ENCODE measurements at regions not wholly inside any gene's neighbourhood (a gene's known extent, or its start where the extent isn't known, plus 50 kb on each side); places are given as distances from the start of the nearest gene placed in this dataset.

DNA sequence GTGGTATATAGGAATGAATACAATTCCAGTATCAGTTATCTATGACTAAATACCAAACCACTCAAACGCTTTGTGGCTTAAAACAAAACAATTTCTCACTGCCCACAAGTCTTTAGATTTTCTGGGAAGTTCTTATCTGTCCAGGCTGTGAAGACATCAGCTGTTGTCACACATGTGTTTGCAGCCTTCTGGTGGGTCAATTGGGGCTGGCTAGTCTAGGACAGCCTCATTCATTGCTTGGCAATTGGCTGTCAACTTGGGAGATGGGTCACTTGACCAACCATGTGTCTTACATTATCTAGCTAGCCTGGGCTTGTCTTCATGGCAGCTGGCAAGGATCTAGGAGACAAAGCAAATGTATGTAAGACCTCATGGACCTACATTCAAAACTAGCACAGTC lies 53.8 kb upstream of the PAPPA start:
- H3K27ac ChIP-seq (ENCODE audit: low read length) = no peak overlapping the region
- no peaks in the 10 kb centered on the region for H3K27me3 ChIP-seq (ENCODE audit: insufficient read depth, low read length, poor library complexity)
- no peak for DNase-seq
- no peaks in the 10 kb centered on the region for H3K9me3 ChIP-seq (ENCODE audit: insufficient read depth, low read length, severe bottlenecking)
- H3K36me3 ChIP-seq (ENCODE audit: insufficient read depth, low read length) = no peaks in the 10 kb centered on the region
- TF ChIP-seq, protein P1, sequence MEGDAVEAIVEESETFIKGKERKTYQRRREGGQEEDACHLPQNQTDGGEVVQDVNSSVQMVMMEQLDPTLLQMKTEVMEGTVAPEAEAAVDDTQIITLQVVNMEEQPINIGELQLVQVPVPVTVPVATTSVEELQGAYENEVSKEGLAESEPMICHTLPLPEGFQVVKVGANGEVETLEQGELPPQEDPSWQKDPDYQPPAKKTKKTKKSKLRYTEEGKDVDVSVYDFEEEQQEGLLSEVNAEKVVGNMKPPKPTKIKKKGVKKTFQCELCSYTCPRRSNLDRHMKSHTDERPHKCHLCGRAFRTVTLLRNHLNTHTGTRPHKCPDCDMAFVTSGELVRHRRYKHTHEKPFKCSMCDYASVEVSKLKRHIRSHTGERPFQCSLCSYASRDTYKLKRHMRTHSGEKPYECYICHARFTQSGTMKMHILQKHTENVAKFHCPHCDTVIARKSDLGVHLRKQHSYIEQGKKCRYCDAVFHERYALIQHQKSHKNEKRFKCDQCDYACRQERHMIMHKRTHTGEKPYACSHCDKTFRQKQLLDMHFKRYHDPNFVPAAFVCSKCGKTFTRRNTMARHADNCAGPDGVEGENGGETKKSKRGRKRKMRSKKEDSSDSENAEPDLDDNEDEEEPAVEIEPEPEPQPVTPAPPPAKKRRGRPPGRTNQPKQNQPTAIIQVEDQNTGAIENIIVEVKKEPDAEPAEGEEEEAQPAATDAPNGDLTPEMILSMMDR (IDR thresholded peaks at IDR 0.05; ENCODE audit: borderline replicate concordance, extremely low read depth, low read length, poor library complexity, severe bottlenecking) = no peak
- no peak for TF ChIP-seq EZH2 (IDR thresholded peaks at IDR 0.05; ENCODE audit: borderline replicate concordance, low read depth, low read length, severe bottlenecking)
- no peak for ATAC-seq (ENCODE audit: insufficient read depth, low read depth)
- H3K4me1 ChIP-seq (ENCODE audit: insufficient read depth, low read length) = no peaks in the 10 kb centered on the region
- no peak overlapping the region for H3K9ac ChIP-seq (ENCODE audit: low read depth, low read length)
- H3K4me2 ChIP-seq (ENCODE audit: insufficient read depth, low read length) = no peak overlapping the region
- no peak overlapping the region for H2AFZ ChIP-seq (ENCODE audit: low read depth, low read length)
- H3K79me2 ChIP-seq (ENCODE audit: insufficient read depth, low read length) = no peaks in the 10 kb centered on the region
- no peaks in the 10 kb centered on the region for H4K20me1 ChIP-seq (ENCODE audit: insufficient read depth, low read length)
- H3K4me3 ChIP-seq (ENCODE audit: low read depth in 1 of 2, low read length in 2 of 2) = no peak overlapping the region

DNA sequence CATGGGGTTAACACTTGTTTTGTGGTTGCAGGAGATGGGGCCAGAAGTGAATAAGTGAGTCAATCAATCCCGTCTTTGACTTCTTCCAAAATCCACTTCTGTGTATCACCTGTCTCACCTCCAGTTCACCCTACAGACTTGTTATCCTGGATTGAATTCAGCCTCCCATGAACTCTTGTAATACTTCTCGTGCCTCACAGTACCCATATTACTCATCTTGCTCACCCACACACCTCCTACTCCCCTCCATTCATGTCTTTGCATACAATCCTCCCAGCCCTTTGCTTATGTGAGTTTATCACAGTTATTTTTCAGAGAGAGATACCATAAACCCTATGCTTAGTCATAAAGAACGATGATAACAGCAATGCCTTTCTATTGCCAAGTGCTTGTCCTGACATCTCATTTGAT lies 52.9 kb upstream of the PAPPA start:
- no peak for ATAC-seq (ENCODE audit: insufficient read depth, low read depth)
- Histone ChIP-seq H4K20me1 (ENCODE audit: insufficient read depth, low read length) (no peaks in the 10 kb centered on the region), H3K4me2 (ENCODE audit: insufficient read depth, low read length) (no peak overlapping the region), H3K9me3 (ENCODE audit: insufficient read depth, low read length, severe bottlenecking) (no peaks in the 10 kb centered on the region), H3K36me3 (ENCODE audit: insufficient read depth, low read length) (no peaks in the 10 kb centered on the region), H3K27ac (ENCODE audit: low read length) (no peak overlapping the region), H2AFZ (ENCODE audit: low read depth, low read length) (no peak overlapping the region), H3K27me3 (ENCODE audit: insufficient read depth, low read length, poor library complexity) (no peaks in the 10 kb centered on the region), H3K4me1 (ENCODE audit: insufficient read depth, low read length) (no peaks in the 10 kb centered on the region), H3K79me2 (ENCODE audit: insufficient read depth, low read length) (no peaks in the 10 kb centered on the region), H3K9ac (ENCODE audit: low read depth, low read length) (no peak overlapping the region), H3K4me3 (ENCODE audit: low read depth in 1 of 2, low read length in 2 of 2) (no peak overlapping the region)
- DNase-seq = no peak
- no peak for TF ChIP-seq EZH2 (IDR thresholded peaks at IDR 0.05; ENCODE audit: borderline replicate concordance, low read depth, low read length, severe bottlenecking)
- TF ChIP-seq, protein P1 (IDR thresholded peaks at IDR 0.05; ENCODE audit: borderline replicate concordance, extremely low read depth, low read length, poor library complexity, severe bottlenecking) = no peak

DNA sequence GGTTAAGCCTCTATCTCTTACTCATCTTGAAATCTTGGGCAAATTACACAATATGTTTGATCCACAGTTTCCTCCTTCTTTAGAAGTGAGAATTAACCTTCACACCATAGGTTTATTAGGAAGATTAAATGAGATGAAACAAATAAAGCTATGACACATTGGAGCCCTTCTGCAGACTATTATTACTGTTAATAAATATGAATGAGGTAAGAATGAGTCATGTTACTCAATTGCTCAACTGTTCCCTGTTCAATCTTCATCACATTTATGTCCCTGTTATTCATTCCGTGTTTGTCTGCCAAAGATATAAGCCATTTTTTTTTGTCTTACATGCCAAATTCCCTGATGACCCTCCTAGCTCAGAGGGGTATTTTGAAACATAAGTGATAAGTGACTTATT lies 52.1 kb upstream of the PAPPA start:
- no peak overlapping the region for H3K9ac ChIP-seq (ENCODE audit: low read depth, low read length)
- H3K27me3 ChIP-seq (ENCODE audit: insufficient read depth, low read length, poor library complexity) = no peaks in the 10 kb centered on the region
- H3K79me2 ChIP-seq (ENCODE audit: insufficient read depth, low read length) = no peaks in the 10 kb centered on the region
- no peaks in the 10 kb centered on the region for H4K20me1 ChIP-seq (ENCODE audit: insufficient read depth, low read length)
- no peak overlapping the region for H3K4me2 ChIP-seq (ENCODE audit: insufficient read depth, low read length)
- H2AFZ ChIP-seq (ENCODE audit: low read depth, low read length) = no peak overlapping the region
- no peak for DNase-seq
- ATAC-seq (ENCODE audit: insufficient read depth, low read depth) = no peak
- TF ChIP-seq, protein P1 (IDR thresholded peaks at IDR 0.05; ENCODE audit: borderline replicate concordance, extremely low read depth, low read length, poor library complexity, severe bottlenecking) = no peak
- no peak for TF ChIP-seq EZH2 (IDR thresholded peaks at IDR 0.05; ENCODE audit: borderline replicate concordance, low read depth, low read length, severe bottlenecking)
- no peaks in the 10 kb centered on the region for H3K36me3 ChIP-seq (ENCODE audit: insufficient read depth, low read length)
- H3K4me3 ChIP-seq (ENCODE audit: low read depth in 1 of 2, low read length in 2 of 2) = no peak overlapping the region
- no peaks in the 10 kb centered on the region for H3K9me3 ChIP-seq (ENCODE audit: insufficient read depth, low read length, severe bottlenecking)
- no peaks in the 10 kb centered on the region for H3K4me1 ChIP-seq (ENCODE audit: insufficient read depth, low read length)
- no peak overlapping the region for H3K27ac ChIP-seq (ENCODE audit: low read length)

DNA sequence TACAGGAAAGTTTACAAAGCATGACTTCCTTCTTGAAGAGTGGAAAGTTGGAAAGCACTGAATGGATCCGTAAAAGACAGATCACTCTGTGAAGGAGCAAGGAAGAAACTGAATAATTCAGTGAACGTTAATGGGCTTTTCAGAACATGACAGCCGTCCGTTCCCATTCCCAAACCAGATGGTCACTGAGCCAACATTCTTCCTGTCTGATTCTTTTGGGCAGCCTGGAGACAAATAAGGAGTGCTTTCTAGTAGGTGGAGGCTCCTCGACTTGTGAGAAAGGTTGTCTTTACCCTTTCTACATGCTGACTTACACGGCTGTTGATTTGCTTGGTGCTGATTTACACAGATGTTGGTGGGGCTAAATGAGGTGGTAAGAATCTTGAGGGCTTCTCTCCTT lies 51.0 kb upstream of the PAPPA start:
- H3K27me3 ChIP-seq (ENCODE audit: insufficient read depth, low read length, poor library complexity) = no peaks in the 10 kb centered on the region
- no peaks in the 10 kb centered on the region for H4K20me1 ChIP-seq (ENCODE audit: insufficient read depth, low read length)
- no peak overlapping the region for H2AFZ ChIP-seq (ENCODE audit: low read depth, low read length)
- DNase-seq (no peak), ATAC-seq (ENCODE audit: insufficient read depth, low read depth) (no peak)
- H3K79me2 ChIP-seq (ENCODE audit: insufficient read depth, low read length) = no peaks in the 10 kb centered on the region
- no peak overlapping the region for H3K9ac ChIP-seq (ENCODE audit: low read depth, low read length)
- no peak overlapping the region for H3K4me3 ChIP-seq (ENCODE audit: low read depth in 1 of 2, low read length in 2 of 2)
- H3K4me2 ChIP-seq (ENCODE audit: insufficient read depth, low read length) = no peak overlapping the region
- TF ChIP-seq, protein P1 (IDR thresholded peaks at IDR 0.05; ENCODE audit: borderline replicate concordance, extremely low read depth, low read length, poor library complexity, severe bottlenecking) = no peak
- no peak for TF ChIP-seq EZH2 (IDR thresholded peaks at IDR 0.05; ENCODE audit: borderline replicate concordance, low read depth, low read length, severe bottlenecking)
- H3K9me3 ChIP-seq (ENCODE audit: insufficient read depth, low read length, severe bottlenecking) = no peaks in the 10 kb centered on the region
- no peaks in the 10 kb centered on the region for H3K4me1 ChIP-seq (ENCODE audit: insufficient read depth, low read length)
- no peaks in the 10 kb centered on the region for H3K36me3 ChIP-seq (ENCODE audit: insufficient read depth, low read length)
- H3K27ac ChIP-seq (ENCODE audit: low read length) = no peak overlapping the region

Data from DND-41 (cell line).